B cell (primary cell): ENCODE measurements at regions not wholly inside any gene's neighbourhood (a gene's known extent, or its start where the extent isn't known, plus 50 kb on each side); places are given as distances from the start of the nearest gene placed in this dataset.

Source experiments
- CTCF ChIP-seq: fragments of 200-600 bp; IDR thresholded peaks from one replicate; pipeline ENCODE4 v1.8.0; 2022; ENCODE audit warnings: antibody characterized with exemption, mild to moderate bottlenecking
- EZH2 ChIP-seq: IDR thresholded peaks from 2 replicates; pipeline ENCODE4 v1.6.1; 2012; ENCODE audit warnings: borderline replicate concordance, low read depth, mild to moderate bottlenecking, moderate library complexity, low read length; ENCODE audit not compliant: insufficient read depth, poor library complexity, severe bottlenecking

GRCh38 chr21:10463156-10463555 lies 58.2 kb upstream of the TPTE start:
- no peak for TF ChIP-seq EZH2
- TF ChIP-seq CTCF = no peak
